ENCODE measurements at regions not wholly inside any gene's neighbourhood (a gene's known extent, or its start where the extent isn't known, plus 50 kb on each side); places are given as distances from the start of the nearest gene placed in this dataset.
"Not testable (repeated sequence)": the region's sequence is repeated elsewhere in the genome, so short reads cannot be mapped to it uniquely, and the experiment has no call there.

GRCh38 chr1:213417225-213417820, 366.3 kb downstream of the RPS6KC1 start:
- no peak for DNase-seq (ENCODE audit: low spot score)

GRCh38 chr1:213417846-213418245, 366.8 kb downstream of the RPS6KC1 start:
- DNase-seq (ENCODE audit: low spot score): no peak

- DNase-seq (ENCODE audit: low spot score): no peak
Observed at GRCh38 chr1:213418268-213419071, 367.4 kb downstream of the RPS6KC1 start.

GRCh38 chr1:213419401-213420030, 368.5 kb downstream of the RPS6KC1 start:
- DNase-seq (ENCODE audit: low spot score): no peak

GRCh38 chr1:213421178-213421577, 370.1 kb downstream of the RPS6KC1 start:
- not testable (repeated sequence) for DNase-seq (ENCODE audit: low spot score)

GRCh38 chr1:213423041-213423440, 372.0 kb downstream of the RPS6KC1 start:
- no peak for DNase-seq (ENCODE audit: low spot score)

- DNase-seq (ENCODE audit: low spot score): no peak
Observed at GRCh38 chr1:213423605-213424004, 372.6 kb downstream of the RPS6KC1 start.

GRCh38 chr1:213425376-213426030, 374.5 kb downstream of the RPS6KC1 start:
- DNase-seq (ENCODE audit: low spot score): no peak

- DNase-seq (ENCODE audit: low spot score): no peak
Observed at GRCh38 chr1:213429642-213430041, 378.6 kb downstream of the RPS6KC1 start.

GRCh38 chr1:213435715-213436114, 384.7 kb downstream of the RPS6KC1 start:
- DNase-seq (ENCODE audit: low spot score): no peak

GRCh38 chr1:213438339-213438738, 387.3 kb downstream of the RPS6KC1 start:
- no peak for DNase-seq (ENCODE audit: low spot score)

- no peak for DNase-seq (ENCODE audit: low spot score)
Observed at GRCh38 chr1:213439703-213440102, 388.7 kb downstream of the RPS6KC1 start.

GRCh38 chr1:213440766-213441165, 389.7 kb downstream of the RPS6KC1 start:
- no peak for DNase-seq (ENCODE audit: low spot score)

GRCh38 chr1:213443415-213443814, 392.4 kb downstream of the RPS6KC1 start:
- DNase-seq (ENCODE audit: low spot score): no peak

GRCh38 chr1:213444224-213444623, 393.2 kb downstream of the RPS6KC1 start:
- no peak for DNase-seq (ENCODE audit: low spot score)

- DNase-seq (ENCODE audit: low spot score): no peak
Observed at GRCh38 chr1:213446496-213446895, 395.5 kb downstream of the RPS6KC1 start.

- no peak for DNase-seq (ENCODE audit: low spot score)
Observed at GRCh38 chr1:213448360-213448759, 397.3 kb downstream of the RPS6KC1 start.

GRCh38 chr1:213448776-213449175, 397.7 kb downstream of the RPS6KC1 start:
- no peak for DNase-seq (ENCODE audit: low spot score)

GRCh38 chr1:213452501-213452900, 401.5 kb downstream of the RPS6KC1 start:
- DNase-seq (ENCODE audit: low spot score): no peak

GRCh38 chr1:213457186-213457585, 406.1 kb downstream of the RPS6KC1 start:
- DNase-seq (ENCODE audit: low spot score): no peak

- DNase-seq (ENCODE audit: low spot score): no peak
Observed at GRCh38 chr1:213457733-213458132, 406.7 kb downstream of the RPS6KC1 start.

GRCh38 chr1:213462374-213462773, 411.3 kb downstream of the RPS6KC1 start:
- DNase-seq (ENCODE audit: low spot score): not testable (repeated sequence)
